CD4-positive, alpha-beta T cell (primary cell): ENCODE measurements at regions not wholly inside any gene's neighbourhood (a gene's known extent, or its start where the extent isn't known, plus 50 kb on each side); places are given as distances from the start of the nearest gene placed in this dataset.

ENCODE experiments used
- ATAC-seq: fragments of 200-7000 bp; cut with Tn5 transposase; one replicate; pipeline ENCODE4 v1.10.0; 2022; ENCODE audit warnings: mild to moderate bottlenecking; ENCODE audit not compliant: poor library complexity
- CTCF ChIA-PET: fragments of 350-600 bp; sonication (Branson Sonifier 250); formaldehyde crosslinking; loops from one replicate; lab custom pipeline; 2021; ENCODE audit warnings: antibody characterized with exemption, inconsistent platforms; lab: Charles Lee
- POLR2A ChIA-PET: fragments of 350-600 bp; sonication (Branson Sonifier 250); formaldehyde crosslinking; loops from one replicate; lab custom pipeline; 2021; ENCODE audit warnings: antibody characterized with exemption, inconsistent platforms; lab: Charles Lee
- DNase-seq, 14 experiments: peaks; one replicate each; pipeline ENCODE4 v3.0.0-alpha.2; 2013 to 2020; ENCODE audit warnings: mixed read lengths in 2 of 14
- H3K27ac ChIP-seq, 2 donors: one replicate each; pipeline versions ENCODE4 v1.5.1 to v1.7.0; 2013; ENCODE audit warnings: low read length in 2 of 2, low read depth in 1 of 2, mild to moderate bottlenecking in 1 of 2
- H3K27me3 ChIP-seq, 2 experiments: 1 replicate in 1 of 2; 2 replicates in 1 of 2; pipeline versions ENCODE4 v1.6.1 to v1.7.0; 2013; ENCODE audit warnings: low read length in 2 of 2, control low read depth in 1 of 2, mild to moderate bottlenecking in 1 of 2, moderate library complexity in 1 of 2; ENCODE audit not compliant: insufficient read depth in 2 of 2, control insufficient read depth in 1 of 2
- H3K36me3 ChIP-seq: one replicate; pipeline ENCODE4 v1.6.1; 2013; ENCODE audit warnings: low read length, control low read depth; ENCODE audit not compliant: insufficient read depth
- H3K4me1 ChIP-seq: one replicate; pipeline ENCODE4 v1.6.1; 2013; ENCODE audit warnings: low read length, control low read depth; ENCODE audit not compliant: insufficient read depth
- H3K4me3 ChIP-seq: one replicate; pipeline ENCODE4 v1.5.1; 2013; ENCODE audit warnings: mild to moderate bottlenecking, low read length, moderate library complexity
- H3K9me3 ChIP-seq, 2 experiments: 1 replicate in 1 of 2; 2 replicates in 1 of 2; pipeline versions ENCODE4 v1.6.1 to v1.7.0; 2013; ENCODE audit warnings: low read length in 2 of 2, mild to moderate bottlenecking in 2 of 2, control low read depth in 1 of 2, moderate library complexity in 1 of 2; ENCODE audit not compliant: control insufficient read depth in 1 of 2, insufficient read depth in 1 of 2
- H3K27ac Mint-ChIP-seq: one replicate; pipeline ENCODE4 v1.8.0; 2020; ENCODE audit warnings: mixed read lengths
- H3K27me3 Mint-ChIP-seq: one replicate; pipeline ENCODE4 v1.8.0; 2021; ENCODE audit warnings: mixed read lengths
- H3K36me3 Mint-ChIP-seq: one replicate; pipeline ENCODE4 v1.8.0; 2021; ENCODE audit warnings: low read depth, mixed read lengths
- H3K4me1 Mint-ChIP-seq: one replicate; pipeline ENCODE4 v1.8.0; 2021; ENCODE audit warnings: low read depth, mixed read lengths
- H3K4me3 Mint-ChIP-seq: one replicate; pipeline ENCODE4 v1.8.0; 2020; ENCODE audit warnings: mild to moderate bottlenecking, mixed read lengths
- H3K9me3 Mint-ChIP-seq: one replicate; pipeline ENCODE4 v1.8.0; 2020; ENCODE audit warnings: mixed read lengths
- intact Hi-C, 2 experiments: fragments of 100-400 bp; cut with DNase I in 1 of 2; cut with micrococcal nuclease in 1 of 2; formaldehyde crosslinking; loops; one replicate each; pipeline versions ENCODE4 v1.15.1 to v1.9.0; 2023 to 2025; cut with DNase I, micrococcal nuclease
- TF ChIP-seq, protein P1 (sequence below): fragments of 200-600 bp; IDR thresholded peaks from one replicate; pipeline ENCODE4 v1.8.0; 2022; ENCODE audit warnings: antibody characterized with exemption, mild to moderate bottlenecking

DNA sequence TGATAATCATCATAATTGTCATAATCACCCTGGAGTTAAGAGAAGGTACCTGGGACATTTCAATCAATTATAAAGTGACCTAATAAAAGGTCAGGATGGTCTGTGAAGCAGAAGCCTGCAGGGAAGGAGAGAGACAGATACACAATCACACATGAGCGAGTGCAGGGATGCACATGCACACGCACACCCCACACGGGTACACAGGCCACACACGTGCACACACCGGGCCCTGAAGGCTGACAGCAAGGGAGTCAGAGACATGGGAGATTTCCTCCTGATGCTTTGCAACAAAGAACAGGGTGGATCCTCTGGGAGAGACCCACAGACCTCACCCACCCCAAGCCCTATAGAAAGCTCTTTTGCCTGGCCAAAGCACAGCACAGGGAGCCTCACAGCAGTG, 82.3 kb upstream of the ZC3H12A start:
- ChIA-PET POLR2A (no interaction called here), CTCF (no interaction called here)
- Mint-ChIP-seq H3K4me3 (no peak overlapping the region), H3K27ac (no peak overlapping the region), H3K4me1 (no peaks in the 10 kb centered on the region), H3K27me3 (peaks cover 44% of the 10 kb centered on the region), H3K9me3 (no peaks in the 10 kb centered on the region), H3K36me3 (no peaks in the 10 kb centered on the region)
- H3K4me1 ChIP-seq: no peaks in the 10 kb centered on the region
- intact Hi-C loops: no loop called here
- ATAC-seq (no peak), DNase-seq (no peak)
- TF ChIP-seq, protein P1, sequence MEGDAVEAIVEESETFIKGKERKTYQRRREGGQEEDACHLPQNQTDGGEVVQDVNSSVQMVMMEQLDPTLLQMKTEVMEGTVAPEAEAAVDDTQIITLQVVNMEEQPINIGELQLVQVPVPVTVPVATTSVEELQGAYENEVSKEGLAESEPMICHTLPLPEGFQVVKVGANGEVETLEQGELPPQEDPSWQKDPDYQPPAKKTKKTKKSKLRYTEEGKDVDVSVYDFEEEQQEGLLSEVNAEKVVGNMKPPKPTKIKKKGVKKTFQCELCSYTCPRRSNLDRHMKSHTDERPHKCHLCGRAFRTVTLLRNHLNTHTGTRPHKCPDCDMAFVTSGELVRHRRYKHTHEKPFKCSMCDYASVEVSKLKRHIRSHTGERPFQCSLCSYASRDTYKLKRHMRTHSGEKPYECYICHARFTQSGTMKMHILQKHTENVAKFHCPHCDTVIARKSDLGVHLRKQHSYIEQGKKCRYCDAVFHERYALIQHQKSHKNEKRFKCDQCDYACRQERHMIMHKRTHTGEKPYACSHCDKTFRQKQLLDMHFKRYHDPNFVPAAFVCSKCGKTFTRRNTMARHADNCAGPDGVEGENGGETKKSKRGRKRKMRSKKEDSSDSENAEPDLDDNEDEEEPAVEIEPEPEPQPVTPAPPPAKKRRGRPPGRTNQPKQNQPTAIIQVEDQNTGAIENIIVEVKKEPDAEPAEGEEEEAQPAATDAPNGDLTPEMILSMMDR: no peak
- no peaks in the 10 kb centered on the region for H3K9me3 ChIP-seq
- H3K27ac ChIP-seq: no peak overlapping the region
- no peaks in the 10 kb centered on the region for H3K36me3 ChIP-seq
- no peak overlapping the region for H3K4me3 ChIP-seq
- H3K27me3 ChIP-seq: peaks cover 19 to 26% of the 10 kb centered on the region in 2 experiments

DNA sequence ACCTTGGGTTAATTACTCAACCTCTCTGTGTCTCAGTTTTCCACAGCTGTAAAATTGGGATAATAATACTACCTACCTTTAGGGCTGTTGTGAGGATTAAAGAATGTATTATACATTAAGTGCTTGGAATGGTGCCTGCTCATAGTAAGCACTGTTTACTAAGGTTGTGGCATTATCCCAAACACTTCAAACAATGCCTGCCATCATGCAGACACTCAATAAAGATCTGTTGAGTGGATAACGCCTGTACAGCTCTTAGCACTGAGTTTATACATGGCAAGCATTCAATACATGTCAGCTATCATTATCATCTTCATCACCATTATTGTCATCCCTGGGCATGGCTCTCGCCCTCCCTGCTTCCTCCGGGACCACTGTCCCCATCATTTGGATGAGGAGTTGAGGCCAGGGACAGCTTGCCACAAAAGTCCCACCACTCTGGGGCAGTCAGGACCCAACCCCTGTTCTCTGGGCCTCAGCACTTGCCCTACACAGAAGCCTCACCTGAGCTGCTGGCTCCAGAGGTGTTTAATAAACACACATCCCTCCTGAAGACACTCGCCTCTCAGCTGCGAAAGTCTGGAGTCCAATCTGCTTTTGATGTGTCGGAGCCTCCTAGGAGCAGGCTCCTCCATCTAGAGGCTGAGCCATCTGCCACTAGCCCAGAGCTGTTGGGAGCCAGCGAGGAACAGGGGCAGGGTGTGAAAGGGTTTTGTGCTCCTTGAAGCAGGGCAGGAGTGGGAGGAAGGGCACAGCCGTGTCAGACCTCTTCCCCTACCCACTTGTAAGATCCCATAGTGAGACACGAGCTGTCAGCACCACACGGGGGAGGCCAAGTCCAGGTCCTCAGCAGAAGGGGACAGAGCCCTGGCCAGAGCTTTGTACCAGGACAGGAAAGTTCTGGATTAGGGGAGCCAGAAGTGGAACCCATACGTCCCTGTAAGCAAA, 80.9 kb upstream of the ZC3H12A start:
- DNase-seq: no peak
- Histone ChIP-seq H3K27me3 (peaks cover 19 to 29% of the 10 kb centered on the region in 2 experiments), H3K9me3 (no peaks in the 10 kb centered on the region), H3K36me3 (no peaks in the 10 kb centered on the region), H3K4me3 (no peak overlapping the region), H3K27ac (no peak overlapping the region), H3K4me1 (no peaks in the 10 kb centered on the region)
- ChIA-PET CTCF (no interaction called here), POLR2A (no interaction called here)
- Mint-ChIP-seq H3K27me3 (peaks cover 46% of the 10 kb centered on the region), H3K36me3 (no peaks in the 10 kb centered on the region), H3K27ac (no peak overlapping the region), H3K4me1 (no peaks in the 10 kb centered on the region), H3K9me3 (no peaks in the 10 kb centered on the region), H3K4me3 (no peak overlapping the region)
- intact Hi-C loops: no loop called here
- ATAC-seq: no peak
- TF ChIP-seq, protein P1: no peak

DNA sequence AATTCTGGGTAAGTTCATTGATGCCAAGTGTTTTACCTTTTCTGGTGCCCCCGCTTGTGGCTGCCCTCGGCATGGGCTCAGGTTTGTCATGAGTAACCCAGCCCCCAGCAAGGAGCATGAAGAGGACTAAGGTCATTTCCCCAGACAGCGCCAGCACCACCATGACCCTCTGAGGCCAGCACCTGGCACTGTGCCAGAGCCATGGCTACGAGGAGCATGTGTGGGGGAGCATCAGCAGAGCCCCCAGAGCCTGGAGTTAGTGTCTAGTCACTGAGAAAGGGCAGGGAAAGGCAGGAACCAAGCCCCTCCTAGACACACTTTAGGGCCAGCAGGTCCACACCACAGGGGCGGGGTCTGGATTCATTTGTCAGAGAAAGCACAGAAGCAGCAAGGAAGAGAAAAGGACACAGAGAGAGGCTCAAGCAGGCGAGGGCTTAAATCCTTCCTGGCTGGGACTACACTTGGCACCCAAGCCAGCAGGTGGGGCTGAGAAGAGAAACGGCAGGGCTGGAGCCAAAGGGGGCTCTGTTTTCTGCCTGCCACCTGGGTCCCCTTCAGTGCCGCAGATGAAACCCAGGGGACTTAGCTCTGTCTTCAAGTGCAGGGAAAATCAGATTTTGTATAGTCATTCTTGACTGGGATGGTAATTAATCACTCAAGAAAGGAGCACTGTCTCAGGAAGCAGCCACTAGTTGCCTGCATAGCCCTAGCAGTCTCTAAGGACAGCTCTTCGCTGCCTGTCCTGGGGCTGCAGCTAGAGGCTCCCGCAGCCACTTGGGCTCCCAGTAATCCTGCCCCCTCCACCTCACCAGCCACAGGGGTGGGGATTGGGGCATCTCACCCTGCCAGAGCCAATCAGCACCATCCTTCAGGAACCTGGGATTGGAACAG, 79.6 kb upstream of the ZC3H12A start:
- H3K27ac ChIP-seq: no peak overlapping the region
- no peak overlapping the region for H3K4me3 Mint-ChIP-seq
- no peak overlapping the region for H3K4me3 ChIP-seq
- H3K27me3 ChIP-seq: peaks cover 16 to 29% of the 10 kb centered on the region in 2 experiments
- peaks cover 46% of the 10 kb centered on the region for H3K27me3 Mint-ChIP-seq
- intact Hi-C loops: no loop called here
- ChIA-PET POLR2A (no interaction called here), CTCF (no interaction called here)
- H3K9me3 ChIP-seq: no peaks in the 10 kb centered on the region
- ATAC-seq: no peak
- no peaks in the 10 kb centered on the region for H3K4me1 ChIP-seq
- H3K27ac Mint-ChIP-seq: no peak overlapping the region
- no peaks in the 10 kb centered on the region for H3K9me3 Mint-ChIP-seq
- no peaks in the 10 kb centered on the region for H3K36me3 ChIP-seq
- TF ChIP-seq, protein P1: no peak
- no peak for DNase-seq
- no peaks in the 10 kb centered on the region for H3K4me1 Mint-ChIP-seq
- no peaks in the 10 kb centered on the region for H3K36me3 Mint-ChIP-seq
